Fibroblast of peridontal ligament (primary cell): ENCODE measurements at regions not wholly inside any gene's neighbourhood (a gene's known extent, or its start where the extent isn't known, plus 50 kb on each side); places are given as distances from the start of the nearest gene placed in this dataset.
"Not testable (repeated sequence)": the region's sequence is repeated elsewhere in the genome, so short reads cannot be mapped to it uniquely, and the experiment has no call there.

ENCODE experiments used
- DNase-seq: peaks from one replicate; pipeline ENCODE4 v3.0.0-alpha.2; 2010; ENCODE audit errors: extremely low read depth

- no peak for DNase-seq
These were observed 92.3 kb upstream of the ZNF438 start for GRCh38 chr10:31123946-31124345.

- peak; percentile 48 for DNase-seq
These were observed 93.2 kb upstream of the ZNF438 start for GRCh38 chr10:31124852-31125251.

- no peak for DNase-seq
These were observed 94.1 kb upstream of the ZNF438 start for GRCh38 chr10:31125789-31126188.

GRCh38 chr10:31126593-31126992 is 94.9 kb upstream of the ZNF438 start:
- DNase-seq, result no peak

GRCh38 chr10:31128536-31128935 is 96.9 kb upstream of the ZNF438 start:
- DNase-seq, result peak; percentile 3

GRCh38 chr10:31129271-31129670 is 97.6 kb upstream of the ZNF438 start:
- DNase-seq, result peak; percentile 85

GRCh38 chr10:31129880-31130405 is 98.3 kb upstream of the ZNF438 start:
- DNase-seq, result no peak

GRCh38 chr10:31130406-31130805 is 98.7 kb upstream of the ZNF438 start:
- DNase-seq, result peak; percentile 6

- DNase-seq, result no peak
These were observed 99.6 kb upstream of the ZNF438 start for GRCh38 chr10:31131251-31131650.

- no peak for DNase-seq
These were observed 101.1 kb upstream of the ZNF438 start for GRCh38 chr10:31132681-31133244.

GRCh38 chr10:31133251-31133791 is 101.7 kb upstream of the ZNF438 start:
- peak; percentile 7 for DNase-seq

GRCh38 chr10:31133792-31134310 is 102.2 kb upstream of the ZNF438 start:
- DNase-seq, result peak; percentile 45

- DNase-seq, result peak; percentile 40
These were observed 102.8 kb upstream of the ZNF438 start for GRCh38 chr10:31134311-31134952.

- no peak for DNase-seq
These were observed 103.5 kb upstream of the ZNF438 start for GRCh38 chr10:31135171-31135570.

GRCh38 chr10:31135791-31136190 is 104.1 kb upstream of the ZNF438 start:
- not testable (repeated sequence) for DNase-seq

GRCh38 chr10:31136386-31136785 is 104.7 kb upstream of the ZNF438 start:
- peak; percentile 3 for DNase-seq

GRCh38 chr10:31136930-31137885 is 105.5 kb upstream of the ZNF438 start:
- peak; percentile 70 for DNase-seq

GRCh38 chr10:31138026-31138553 is 106.4 kb upstream of the ZNF438 start:
- no peak for DNase-seq

GRCh38 chr10:31139497-31139896 is 107.8 kb upstream of the ZNF438 start:
- DNase-seq, result no peak

- DNase-seq, result no peak
These were observed 109.1 kb upstream of the ZNF438 start for GRCh38 chr10:31140716-31141115.

GRCh38 chr10:31142026-31142425 is 110.4 kb upstream of the ZNF438 start:
- peak; percentile 71 for DNase-seq
